WTC11 (cell line): ENCODE measurements at regions not wholly inside any gene's neighbourhood (a gene's known extent, or its start where the extent isn't known, plus 50 kb on each side); places are given as distances from the start of the nearest gene placed in this dataset.

Experiments used
- CREB1 ChIP-seq: sonication (generic); formaldehyde crosslinking; IDR thresholded peaks from 2 replicates; pipeline ENCODE4 v1.8.0; 2023; ENCODE audit warnings: mild to moderate bottlenecking, missing genetic modification reagents
- ESRRA ChIP-seq: sonication (generic); formaldehyde crosslinking; IDR thresholded peaks from 2 replicates; pipeline ENCODE4 v1.8.1; 2022; ENCODE audit warnings: mild to moderate bottlenecking, missing genetic modification reagents, borderline replicate concordance
- SMAD3 ChIP-seq: sonication (generic); formaldehyde crosslinking; IDR thresholded peaks from 2 replicates; pipeline ENCODE4 v1.8.0; 2022; ENCODE audit warnings: missing genetic modification reagents, mild to moderate bottlenecking, borderline replicate concordance
- TF ChIP-seq, protein P1 (sequence below): fragments of 250-450 bp; sonication (Bioruptor Pico); IDR thresholded peaks from 2 replicates; pipeline ENCODE4 v1.8.0; 2021; ENCODE audit warnings: mild to moderate bottlenecking

DNA sequence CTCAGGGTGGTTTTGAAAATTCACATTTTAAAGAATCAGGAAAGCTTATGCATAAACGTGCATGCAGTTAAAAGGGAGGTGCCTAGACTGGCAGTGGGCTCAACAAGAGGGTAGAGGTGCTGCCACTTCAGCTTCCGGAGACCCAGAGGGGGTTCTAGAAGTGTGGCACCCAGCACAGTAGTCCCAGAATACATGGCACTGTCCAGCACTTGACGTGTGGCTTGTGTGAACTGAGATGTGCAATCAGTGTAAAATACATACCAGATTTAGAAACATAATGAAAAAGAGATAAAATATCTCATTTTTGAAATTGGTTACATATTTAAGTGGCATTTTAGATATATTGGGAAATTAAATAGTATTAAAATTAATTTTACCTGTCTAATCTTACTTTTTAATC is 89.3 kb downstream of the RIN2 start:
- TF ChIP-seq SMAD3 (no peak), CREB1 (CRISPR knock-in tag) (no peak), ESRRA (CRISPR knock-in tag) (no peak)
- TF ChIP-seq, protein P1, sequence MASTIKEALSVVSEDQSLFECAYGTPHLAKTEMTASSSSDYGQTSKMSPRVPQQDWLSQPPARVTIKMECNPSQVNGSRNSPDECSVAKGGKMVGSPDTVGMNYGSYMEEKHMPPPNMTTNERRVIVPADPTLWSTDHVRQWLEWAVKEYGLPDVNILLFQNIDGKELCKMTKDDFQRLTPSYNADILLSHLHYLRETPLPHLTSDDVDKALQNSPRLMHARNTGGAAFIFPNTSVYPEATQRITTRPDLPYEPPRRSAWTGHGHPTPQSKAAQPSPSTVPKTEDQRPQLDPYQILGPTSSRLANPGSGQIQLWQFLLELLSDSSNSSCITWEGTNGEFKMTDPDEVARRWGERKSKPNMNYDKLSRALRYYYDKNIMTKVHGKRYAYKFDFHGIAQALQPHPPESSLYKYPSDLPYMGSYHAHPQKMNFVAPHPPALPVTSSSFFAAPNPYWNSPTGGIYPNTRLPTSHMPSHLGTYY (CRISPR knock-in tag) = no peak
